ENCODE measurements at regions not wholly inside any gene's neighbourhood (a gene's known extent, or its start where the extent isn't known, plus 50 kb on each side); places are given as distances from the start of the nearest gene placed in this dataset.

GRCh38 chr6:84926189-84927155 is 162.1 kb upstream of the TBX18 start:
- Histone ChIP-seq H3K4me3 (ENCODE audit: low read length in 3 of 3) (no peak overlapping the region), H3K27me3 (ENCODE audit: control insufficient read depth, insufficient read depth, low read length) (no peaks in the 10 kb centered on the region), H3K9me3 (ENCODE audit: control insufficient read depth in 2 of 3, insufficient read depth in 1 of 3, low read length in 3 of 3) (no peaks in the 10 kb centered on the region), H3K27ac (ENCODE audit: low read depth in 2 of 2, low read length in 2 of 2) (no peak overlapping the region), H3K4me1 (ENCODE audit: control insufficient read depth in 2 of 3, insufficient read depth in 2 of 3, low read depth in 1 of 3, low read length in 3 of 3) (no peaks in the 10 kb centered on the region), H3K36me3 (ENCODE audit: control insufficient read depth in 2 of 3, insufficient read depth in 3 of 3, low read length in 3 of 3) (no peaks in the 10 kb centered on the region), H3K9ac (ENCODE audit: low read length in 3 of 3) (no peak overlapping the region)
- no peak for DNase-seq
- intact Hi-C loops (cut with DNase I), result no loop called here
- TF ChIP-seq CTCF (IDR thresholded peaks at IDR 0.05; ENCODE audit: borderline replicate concordance, extremely low read depth, insufficient read depth), result no peak
- FAIRE-seq, result no peak

GRCh38 chr6:84921891-84922290 is 157.5 kb upstream of the TBX18 start:
- Histone ChIP-seq H3K4me3 (ENCODE audit: low read length in 3 of 3) (no peak overlapping the region), H3K36me3 (ENCODE audit: control insufficient read depth in 2 of 3, insufficient read depth in 3 of 3, low read length in 3 of 3) (no peaks in the 10 kb centered on the region), H3K27me3 (ENCODE audit: control insufficient read depth, insufficient read depth, low read length) (no peaks in the 10 kb centered on the region), H3K27ac (ENCODE audit: low read depth in 2 of 2, low read length in 2 of 2) (no peak overlapping the region), H3K9me3 (ENCODE audit: control insufficient read depth in 2 of 3, insufficient read depth in 1 of 3, low read length in 3 of 3) (no peaks in the 10 kb centered on the region), H3K4me1 (ENCODE audit: control insufficient read depth in 2 of 3, insufficient read depth in 2 of 3, low read depth in 1 of 3, low read length in 3 of 3) (no peaks in the 10 kb centered on the region), H3K9ac (ENCODE audit: low read length in 3 of 3) (no peak overlapping the region)
- DNase-seq (no peak), FAIRE-seq (no peak)
- TF ChIP-seq CTCF (IDR thresholded peaks at IDR 0.05; ENCODE audit: borderline replicate concordance, extremely low read depth, insufficient read depth), result no peak
- intact Hi-C loops (cut with DNase I), result no loop called here

DNA sequence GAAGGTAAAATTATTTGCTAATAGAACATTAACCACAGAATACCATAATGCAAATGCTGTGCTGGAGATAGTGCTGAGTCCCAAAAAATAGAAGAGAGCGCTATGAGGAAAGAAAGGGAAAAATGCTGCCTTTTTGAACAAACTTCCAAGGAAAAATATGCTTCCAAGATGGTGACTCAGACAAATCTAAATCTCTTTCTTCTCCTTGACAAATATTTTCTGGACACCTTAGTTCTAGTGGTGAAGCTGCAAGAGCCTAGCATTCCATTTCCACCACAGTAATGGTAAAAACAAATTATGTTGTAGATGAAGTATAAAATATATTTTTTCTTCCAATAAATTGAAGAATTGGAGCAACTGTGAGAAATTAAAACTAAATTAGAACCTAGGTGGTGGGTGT is 155.6 kb upstream of the TBX18 start:
- DNase-seq (no peak), FAIRE-seq (no peak)
- H3K9ac ChIP-seq (ENCODE audit: low read length in 3 of 3), result no peak overlapping the region
- no peak for TF ChIP-seq CTCF (IDR thresholded peaks at IDR 0.05; ENCODE audit: borderline replicate concordance, extremely low read depth, insufficient read depth)
- H3K27ac ChIP-seq (ENCODE audit: low read depth in 2 of 2, low read length in 2 of 2), result no peak overlapping the region
- no peaks in the 10 kb centered on the region for H3K36me3 ChIP-seq (ENCODE audit: control insufficient read depth in 2 of 3, insufficient read depth in 3 of 3, low read length in 3 of 3)
- no peaks in the 10 kb centered on the region for H3K27me3 ChIP-seq (ENCODE audit: control insufficient read depth, insufficient read depth, low read length)
- H3K4me1 ChIP-seq (ENCODE audit: control insufficient read depth in 2 of 3, insufficient read depth in 2 of 3, low read depth in 1 of 3, low read length in 3 of 3), result no peaks in the 10 kb centered on the region
- H3K4me3 ChIP-seq (ENCODE audit: low read length in 3 of 3), result no peak overlapping the region
- H3K9me3 ChIP-seq (ENCODE audit: control insufficient read depth in 2 of 3, insufficient read depth in 1 of 3, low read length in 3 of 3), result no peaks in the 10 kb centered on the region
- intact Hi-C loops (cut with DNase I), result no loop called here

Data from kidney (tissue), 13 donors.